Keratinocyte (primary cell): ENCODE measurements at regions not wholly inside any gene's neighbourhood (a gene's known extent, or its start where the extent isn't known, plus 50 kb on each side); places are given as distances from the start of the nearest gene placed in this dataset.

Source experiments
- EZH2 ChIP-seq: IDR thresholded peaks from one replicate; pipeline ENCODE4 v1.6.1; 2012; ENCODE audit warnings: inconsistent platforms, mild to moderate bottlenecking, low read length, moderate library complexity
- TF ChIP-seq, protein P1 (sequence below), 3 experiments: IDR thresholded peaks in 1 of 3; conservative IDR thresholded peaks in 1 of 3; optimal IDR thresholded peaks in 1 of 3; 2 replicates in 2 of 3; 3 replicates in 1 of 3; pipeline versions ENCODE3 to v1.5.1; 2011; ENCODE audit warnings: low read length in 3 of 3, mild to moderate bottlenecking in 3 of 3, moderate library complexity in 2 of 3, control low read depth in 1 of 3, inconsistent platforms in 1 of 3; ENCODE audit not compliant: insufficient read depth in 2 of 3; ENCODE audit errors: extremely low read depth in 1 of 3

DNA sequence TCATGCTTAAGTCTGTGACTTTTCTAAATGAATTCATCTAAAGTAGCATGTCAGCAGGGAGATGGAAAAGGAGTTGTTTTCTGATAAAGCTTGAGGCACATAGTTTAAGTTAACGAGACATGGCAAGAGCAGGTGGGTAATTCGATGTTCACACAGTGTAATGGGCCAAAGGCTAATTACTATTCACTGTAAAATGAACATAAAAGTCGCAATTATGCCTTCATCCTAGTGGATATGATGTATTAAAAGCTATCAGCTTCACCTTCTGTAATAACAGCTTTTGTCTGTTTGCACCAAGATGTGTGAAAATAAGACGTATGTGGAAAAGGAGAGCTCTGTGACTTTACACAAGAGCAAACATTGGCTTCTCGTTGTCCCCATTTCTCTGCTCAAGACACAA is 94.2 kb upstream of the CDH20 start:
- no peak for TF ChIP-seq EZH2
- TF ChIP-seq, protein P1, sequence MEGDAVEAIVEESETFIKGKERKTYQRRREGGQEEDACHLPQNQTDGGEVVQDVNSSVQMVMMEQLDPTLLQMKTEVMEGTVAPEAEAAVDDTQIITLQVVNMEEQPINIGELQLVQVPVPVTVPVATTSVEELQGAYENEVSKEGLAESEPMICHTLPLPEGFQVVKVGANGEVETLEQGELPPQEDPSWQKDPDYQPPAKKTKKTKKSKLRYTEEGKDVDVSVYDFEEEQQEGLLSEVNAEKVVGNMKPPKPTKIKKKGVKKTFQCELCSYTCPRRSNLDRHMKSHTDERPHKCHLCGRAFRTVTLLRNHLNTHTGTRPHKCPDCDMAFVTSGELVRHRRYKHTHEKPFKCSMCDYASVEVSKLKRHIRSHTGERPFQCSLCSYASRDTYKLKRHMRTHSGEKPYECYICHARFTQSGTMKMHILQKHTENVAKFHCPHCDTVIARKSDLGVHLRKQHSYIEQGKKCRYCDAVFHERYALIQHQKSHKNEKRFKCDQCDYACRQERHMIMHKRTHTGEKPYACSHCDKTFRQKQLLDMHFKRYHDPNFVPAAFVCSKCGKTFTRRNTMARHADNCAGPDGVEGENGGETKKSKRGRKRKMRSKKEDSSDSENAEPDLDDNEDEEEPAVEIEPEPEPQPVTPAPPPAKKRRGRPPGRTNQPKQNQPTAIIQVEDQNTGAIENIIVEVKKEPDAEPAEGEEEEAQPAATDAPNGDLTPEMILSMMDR (optimal IDR thresholded peaks at IDR 0.05 in 1 of 3, IDR thresholded peaks at IDR 0.05 in 1 of 3, conservative IDR thresholded peaks at IDR 0.05 in 1 of 3; ENCODE audit: extremely low read depth in 1 of 3, insufficient read depth in 2 of 3, low read length in 3 of 3) = no peak
